Stimulated activated CD4-positive, alpha-beta T cell treated with anti-CD3 and anti-CD28 coated beads, Interleukin-4, amount 100 ng/mL, for 4 hours (primary cell): ENCODE measurements at regions not wholly inside any gene's neighbourhood (a gene's known extent, or its start where the extent isn't known, plus 50 kb on each side); places are given as distances from the start of the nearest gene placed in this dataset.

Source experiments
- DNase-seq, 2 experiments: peaks; one replicate each; pipeline ENCODE4 v3.0.0-alpha.2; 2020

DNA sequence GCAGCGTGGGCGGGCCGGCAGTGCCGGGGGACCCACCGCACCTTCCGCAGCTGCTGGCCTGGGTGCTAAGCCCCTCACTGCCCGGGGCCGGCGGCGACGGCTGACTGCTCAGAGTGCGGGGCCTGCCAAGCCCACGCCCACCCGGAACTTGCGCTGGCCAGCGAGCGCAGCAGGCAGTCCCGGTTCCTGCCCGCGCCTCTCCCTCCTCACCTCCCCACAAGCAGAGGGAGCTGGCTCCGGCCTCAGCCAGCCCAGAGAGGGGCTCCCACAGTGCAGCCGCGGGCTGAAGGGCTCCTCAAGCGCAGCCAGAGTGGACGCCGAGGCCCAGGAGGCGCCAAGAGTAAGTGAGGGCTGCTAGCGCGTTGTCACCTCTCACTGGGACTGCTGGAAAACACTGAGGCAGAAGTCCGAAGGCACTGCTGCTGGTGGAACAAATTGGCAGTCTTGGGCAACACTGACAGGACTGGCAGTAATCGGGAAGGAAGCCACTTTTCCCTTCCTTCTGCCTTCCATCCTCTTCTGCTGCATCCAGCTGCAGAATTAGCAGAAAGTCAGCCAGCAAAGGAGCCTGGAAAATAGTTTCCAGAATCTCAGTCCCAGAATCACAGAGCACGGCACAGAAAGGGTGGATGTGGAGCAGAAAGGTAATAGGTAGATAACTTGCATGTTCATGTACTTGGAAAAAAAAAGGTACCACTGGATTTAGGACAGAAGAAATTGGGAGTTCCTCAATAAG, 179.4 kb upstream of the FN1 start:
- no peak for DNase-seq

DNA sequence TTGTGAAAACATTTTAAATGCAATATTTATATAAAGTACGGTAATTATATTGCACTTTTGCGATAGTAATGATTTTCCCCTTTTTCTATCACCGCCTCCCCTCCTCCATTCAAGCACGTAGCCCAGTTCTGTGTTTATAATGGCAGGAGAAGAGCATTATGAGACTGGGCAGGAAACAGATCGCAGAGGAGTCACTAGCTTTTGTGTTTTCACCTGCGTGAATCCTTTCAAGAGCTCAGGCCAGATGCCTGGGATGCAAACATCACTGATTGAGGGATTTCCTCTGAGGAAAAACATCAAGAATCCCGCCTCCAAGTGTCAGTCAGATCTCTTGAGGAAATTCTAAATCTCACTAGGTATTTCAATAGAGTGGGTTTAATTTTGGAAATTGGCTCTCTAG, 178.4 kb upstream of the FN1 start:
- no peak for DNase-seq

DNA sequence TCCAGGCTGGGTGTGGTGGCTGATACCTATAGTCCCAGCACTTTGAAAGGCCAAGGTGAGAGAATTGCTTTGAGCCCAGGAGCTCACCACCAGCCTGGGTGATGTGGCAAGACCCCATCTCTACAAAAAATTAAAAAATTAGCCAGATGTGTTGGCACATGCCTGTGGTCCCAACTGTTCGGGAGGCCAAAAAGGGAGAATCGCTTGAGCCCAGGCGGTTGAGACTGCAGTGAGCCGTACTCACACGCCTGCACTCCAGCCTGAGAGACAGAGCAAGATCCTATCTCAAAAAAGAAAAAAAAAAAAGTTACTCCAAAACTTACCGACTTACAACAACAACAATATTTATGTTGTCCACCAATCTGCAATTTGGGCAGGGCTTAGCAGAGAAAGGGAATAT, 178.0 kb upstream of the FN1 start:
- DNase-seq, result no peak

DNA sequence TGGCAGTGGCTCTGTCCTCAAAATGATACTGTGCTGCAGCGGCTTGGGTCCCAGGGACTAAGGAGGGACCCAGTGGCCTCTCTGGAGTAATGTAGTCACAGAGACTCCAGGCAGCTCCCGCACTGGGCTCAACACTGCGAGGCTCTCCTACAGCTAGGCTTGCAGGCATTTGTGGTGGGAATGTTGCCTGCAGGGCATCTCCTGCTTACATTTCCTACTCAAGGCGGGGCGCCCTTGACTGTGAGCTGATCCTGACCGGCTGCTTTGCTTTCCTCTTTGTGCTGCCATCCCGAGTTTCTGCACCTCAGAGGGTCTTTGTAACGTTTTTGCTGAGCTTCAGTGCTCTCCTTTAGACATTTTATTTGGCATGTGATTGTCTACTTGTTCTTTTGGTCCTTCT, 177.4 kb upstream of the FN1 start:
- no peak for DNase-seq

DNA sequence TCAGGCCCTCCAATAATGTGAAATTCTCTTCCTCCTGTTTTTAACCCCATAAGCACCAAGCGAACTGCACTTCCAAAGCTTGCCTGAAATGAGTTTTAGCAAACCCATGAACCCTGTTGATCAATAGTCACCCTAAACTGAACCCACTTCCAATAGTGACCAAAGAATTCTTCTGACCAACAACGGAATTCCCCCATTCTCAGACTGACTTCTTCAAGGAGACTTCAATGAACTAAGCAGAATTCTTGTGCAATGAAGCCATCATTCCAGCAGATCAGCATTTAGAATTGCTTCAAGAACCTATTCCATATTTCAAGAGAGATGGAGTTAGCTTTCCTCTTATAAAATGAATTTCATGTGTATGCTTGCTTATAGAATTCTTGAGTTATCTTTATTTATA, 176.9 kb upstream of the FN1 start:
- no peak for DNase-seq

DNA sequence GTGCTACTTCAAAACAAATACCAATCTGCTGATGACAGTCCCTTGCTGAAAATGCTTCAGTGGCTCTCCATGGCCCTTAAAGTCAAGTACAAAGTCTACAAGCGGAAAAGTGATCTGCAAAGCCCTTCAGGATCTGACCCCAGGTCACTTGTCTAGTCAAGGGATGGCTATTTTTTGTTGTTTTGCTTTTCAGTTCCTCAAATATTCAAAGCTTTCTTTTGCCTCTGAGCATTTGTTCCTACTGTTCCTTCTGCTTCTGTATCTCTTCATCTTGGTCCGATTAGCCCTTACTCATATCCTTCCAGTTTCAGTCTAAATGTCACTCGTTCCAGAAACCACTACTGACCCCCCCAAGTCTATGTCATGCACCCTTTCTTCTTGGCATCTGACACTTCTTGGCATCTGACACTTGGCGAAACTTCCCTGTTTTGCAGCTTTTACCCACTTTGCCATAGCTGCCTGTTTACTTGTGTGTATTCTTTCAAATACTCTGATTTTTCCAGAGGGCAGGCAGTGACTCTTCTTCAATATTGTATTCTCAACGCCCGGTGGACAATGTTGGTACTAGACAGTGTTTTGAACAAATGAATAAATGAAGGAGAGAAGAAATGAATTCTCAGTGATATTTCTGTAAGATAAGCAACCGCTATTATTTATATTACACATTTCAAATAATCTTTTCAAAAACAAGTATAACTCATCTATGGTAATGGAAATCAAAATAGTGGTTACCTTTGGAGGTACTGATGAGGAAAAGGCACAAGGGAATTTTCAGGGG, 175.9 kb upstream of the FN1 start:
- DNase-seq, result no peak

DNA sequence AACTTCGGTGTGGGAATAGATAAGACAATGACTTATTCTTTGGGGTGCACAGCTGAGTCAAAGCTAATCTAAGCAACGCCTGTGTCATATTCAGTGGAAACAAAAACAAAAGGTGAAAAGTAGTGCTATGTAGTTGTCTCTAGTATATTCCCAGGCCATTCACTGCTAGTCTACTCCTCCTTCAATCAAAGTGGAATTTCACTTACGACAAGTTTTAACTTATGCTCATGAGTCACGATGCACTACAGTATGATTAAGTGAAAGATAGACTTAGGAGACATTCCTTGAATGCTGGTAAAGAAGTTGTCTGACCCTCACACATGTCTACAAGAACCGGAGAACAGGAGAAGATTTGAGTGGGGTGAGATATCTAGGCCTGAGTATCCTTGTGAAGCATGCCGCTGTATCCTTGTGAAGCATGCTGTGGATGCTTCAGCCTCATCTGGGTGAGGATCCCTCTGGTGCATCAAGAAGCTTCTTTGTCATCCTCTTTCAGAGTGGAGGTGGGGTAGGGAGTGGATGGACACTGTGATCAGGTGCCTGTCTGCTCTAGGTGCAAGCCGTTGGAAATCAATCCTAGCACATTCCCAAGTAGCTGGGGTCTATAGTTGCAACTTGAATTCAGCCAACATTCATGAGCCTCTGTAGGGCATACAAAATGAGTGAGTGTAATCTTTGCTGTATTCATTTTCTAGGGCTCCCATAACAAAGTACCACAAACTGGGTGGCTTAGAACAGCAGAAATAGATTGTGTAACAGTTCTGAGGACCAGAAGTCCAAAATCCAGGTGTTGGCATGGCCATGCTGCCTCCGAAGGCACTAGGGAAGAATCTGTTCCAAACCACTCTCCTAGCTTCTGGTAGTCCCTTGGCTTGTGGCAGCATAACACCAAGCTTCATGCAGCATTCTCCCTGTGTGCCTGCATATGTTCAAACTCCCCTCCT, 173.5 kb upstream of the FN1 start:
- DNase-seq, result no peak

DNA sequence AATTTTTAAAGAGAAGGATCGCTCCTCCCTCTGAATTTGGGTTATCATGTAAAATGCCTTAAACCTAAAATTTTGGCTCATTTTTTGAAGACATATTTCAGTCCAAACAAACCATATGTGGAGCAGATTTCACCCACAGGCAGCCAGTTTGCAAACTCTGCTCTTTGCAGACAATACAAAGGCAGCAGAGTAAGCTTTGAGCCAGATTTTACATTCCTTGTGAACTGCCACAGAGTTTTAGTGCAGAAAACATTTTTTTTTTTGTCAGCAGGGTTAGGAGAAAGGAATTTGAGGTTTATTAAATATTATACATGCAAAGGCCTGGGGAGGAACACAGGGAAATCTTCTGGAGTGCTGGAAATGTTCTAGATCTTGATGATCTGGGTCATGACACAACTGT, 171.9 kb upstream of the FN1 start:
- DNase-seq, result no peak

DNA sequence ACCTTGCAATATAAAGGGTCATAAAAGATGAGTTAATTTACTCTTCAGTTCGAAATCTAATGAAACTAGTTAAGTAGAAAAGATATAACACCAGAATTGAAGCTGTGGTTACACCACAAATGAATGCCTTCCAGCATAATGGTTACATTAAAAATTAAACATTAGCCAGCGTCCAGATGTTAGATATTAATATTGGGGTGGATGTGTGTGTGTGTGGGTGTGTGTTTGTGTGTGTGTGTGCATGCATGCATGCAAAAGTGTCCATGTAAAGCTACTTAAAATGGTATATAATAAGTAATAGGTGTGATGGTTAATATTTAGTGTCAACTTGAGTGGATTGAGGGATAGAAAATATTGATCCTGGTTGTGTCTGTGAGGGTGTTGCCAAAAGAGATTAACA, 170.4 kb upstream of the FN1 start:
- DNase-seq, result no peak

DNA sequence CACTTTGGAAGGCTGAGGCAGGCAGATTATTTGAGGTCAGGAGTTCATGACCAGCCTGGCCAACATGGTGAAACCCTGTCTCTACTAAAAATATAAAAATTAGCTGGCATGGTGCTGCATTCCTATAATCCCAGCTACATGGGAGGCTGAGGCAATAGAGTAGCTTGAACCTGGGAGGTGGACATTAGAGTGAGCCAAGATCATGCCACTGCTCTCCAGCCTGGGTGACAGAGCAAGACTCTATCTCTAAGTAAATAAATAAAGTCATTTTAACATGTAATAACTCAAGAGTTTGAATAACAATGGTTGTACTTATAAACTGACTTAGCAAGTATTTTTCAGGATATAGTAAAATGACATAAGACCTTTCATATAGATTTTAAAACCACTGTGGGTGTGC, 169.3 kb upstream of the FN1 start:
- no peak for DNase-seq

DNA sequence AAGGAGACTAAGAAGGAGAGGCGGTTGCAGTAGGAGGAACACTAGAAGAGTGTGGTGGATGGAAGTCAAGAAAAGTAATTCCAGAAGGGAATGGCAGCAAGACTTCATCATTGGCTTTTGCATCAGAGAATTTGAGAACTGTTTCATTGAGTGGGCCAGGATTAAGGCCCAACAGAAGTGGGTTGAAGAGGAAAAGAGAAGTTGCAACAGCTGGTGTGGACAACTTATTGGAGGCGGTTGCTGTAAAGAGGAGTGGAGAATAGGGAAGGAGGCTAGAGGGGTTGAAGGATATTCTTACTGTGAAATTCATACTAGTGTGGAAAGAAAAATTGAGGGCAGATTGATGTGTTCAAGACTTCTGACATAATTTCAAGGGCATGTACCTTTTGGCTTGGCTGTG, 168.7 kb upstream of the FN1 start:
- no peak for DNase-seq

DNA sequence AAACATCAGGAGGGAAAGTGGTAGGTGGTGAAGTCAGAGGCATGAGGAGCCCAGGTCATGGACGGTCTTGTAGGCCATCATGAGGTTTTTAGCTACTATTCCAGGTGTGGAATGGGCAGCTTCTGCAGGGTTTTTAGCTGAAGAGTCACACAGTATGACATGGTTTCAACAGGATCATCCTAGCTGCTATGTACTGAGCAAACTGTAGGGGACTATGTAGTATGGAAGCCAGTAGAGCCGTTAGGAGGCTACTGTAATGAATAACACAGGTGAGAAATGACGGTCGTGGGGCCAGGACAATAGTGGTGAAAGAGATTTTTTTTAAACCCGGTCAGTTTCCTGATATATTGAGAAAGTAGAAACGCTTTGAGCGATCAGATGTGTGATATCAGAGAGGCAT, 167.6 kb upstream of the FN1 start:
- DNase-seq, result no peak

DNA sequence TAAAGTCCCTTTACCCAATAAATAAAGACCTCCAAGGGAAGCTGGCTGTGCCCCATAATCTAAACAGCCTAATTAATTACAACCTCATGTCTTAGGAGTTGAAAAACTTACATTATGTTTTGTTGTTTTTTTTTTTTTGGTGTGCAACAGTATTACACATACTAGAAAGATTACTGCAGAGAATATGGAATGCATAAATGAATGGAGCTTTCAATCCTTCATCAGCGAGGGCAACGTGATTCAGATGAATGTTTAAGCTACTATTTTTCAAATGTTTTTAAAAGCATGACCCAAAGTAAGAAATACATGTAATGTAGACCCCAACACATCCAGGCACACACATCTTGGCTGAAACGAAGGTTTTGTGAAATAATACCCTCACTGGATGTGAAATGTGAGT, 167.1 kb upstream of the FN1 start:
- no peak for DNase-seq

DNA sequence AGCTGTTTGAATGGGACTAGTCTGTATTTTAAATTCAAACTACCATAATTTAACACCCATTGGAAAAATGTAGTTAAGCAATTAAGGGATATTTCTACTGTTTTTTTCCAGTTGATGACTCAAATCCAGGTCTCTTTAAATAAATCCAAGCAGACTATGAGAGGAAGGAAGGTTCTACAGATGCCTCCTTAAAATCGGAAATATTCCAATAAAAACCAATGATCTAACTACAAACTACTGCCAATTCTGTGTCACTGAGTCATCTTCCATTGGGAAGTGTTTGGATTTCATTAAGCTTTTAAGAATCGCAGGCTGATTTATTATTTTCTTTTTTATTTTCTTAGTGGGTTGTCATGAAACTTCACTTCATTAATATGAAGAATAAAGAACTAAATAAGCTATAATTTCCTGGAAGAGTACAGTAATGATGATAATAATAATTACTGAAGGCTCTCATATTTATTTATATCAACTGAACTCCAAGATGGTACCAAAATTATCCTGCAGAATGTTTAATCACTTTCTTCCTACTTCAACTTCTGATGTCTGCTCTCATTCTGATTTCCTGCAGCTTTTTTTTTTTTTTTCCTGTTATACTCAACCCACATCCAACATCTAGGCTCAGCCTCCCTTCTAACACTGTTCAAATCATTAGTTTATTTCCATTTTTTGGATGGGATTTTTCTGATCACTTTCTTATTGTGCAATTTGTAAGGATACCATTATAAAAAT, 166.3 kb upstream of the FN1 start:
- DNase-seq, result no peak

DNA sequence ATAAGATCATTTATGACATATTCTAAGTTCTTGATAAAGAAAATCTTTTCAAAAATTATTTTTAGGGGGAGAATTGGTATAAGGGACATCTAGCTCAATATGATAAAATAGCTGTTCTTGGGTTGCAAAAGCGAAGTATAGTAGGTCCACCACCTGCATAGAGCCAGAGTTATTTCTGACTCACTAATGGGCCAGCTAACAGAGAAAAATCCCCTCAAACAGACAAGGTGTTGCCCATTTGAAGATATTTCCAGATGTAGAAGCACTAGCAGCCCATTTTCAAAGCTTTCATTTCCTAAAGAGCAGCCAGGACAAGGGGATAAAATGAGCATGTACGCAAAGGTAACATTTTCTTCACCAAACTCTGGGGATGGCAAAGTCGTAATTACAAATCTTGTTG, 165.7 kb upstream of the FN1 start:
- DNase-seq, result no peak

DNA sequence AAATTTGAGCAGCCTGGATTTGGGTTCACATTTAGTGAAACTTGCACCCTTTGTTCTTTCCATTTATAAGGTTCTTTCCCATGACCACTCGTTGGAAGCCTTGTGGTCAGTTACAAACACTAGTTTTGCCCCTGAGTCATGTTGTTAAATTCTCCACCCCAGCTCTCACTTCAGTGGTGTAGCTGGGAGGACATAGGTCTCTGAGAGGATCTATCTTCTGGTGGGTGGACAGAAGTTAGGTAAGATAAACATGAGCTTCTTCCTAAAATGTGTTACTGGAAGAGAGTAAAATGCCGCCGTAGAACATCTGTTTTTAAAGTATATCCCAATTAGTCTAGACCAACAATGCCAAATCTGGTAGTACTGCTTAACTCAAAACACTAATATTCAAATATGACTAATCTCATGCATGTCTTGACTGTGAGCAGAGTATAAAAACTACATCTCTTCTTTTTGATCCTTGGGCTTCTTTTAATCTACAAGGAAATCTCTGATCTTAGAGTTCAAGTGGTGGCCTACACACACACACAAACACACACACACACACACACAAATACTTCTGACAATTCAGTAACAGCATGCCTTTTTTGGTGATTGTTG, 162.6 kb upstream of the FN1 start:
- no peak for DNase-seq

DNA sequence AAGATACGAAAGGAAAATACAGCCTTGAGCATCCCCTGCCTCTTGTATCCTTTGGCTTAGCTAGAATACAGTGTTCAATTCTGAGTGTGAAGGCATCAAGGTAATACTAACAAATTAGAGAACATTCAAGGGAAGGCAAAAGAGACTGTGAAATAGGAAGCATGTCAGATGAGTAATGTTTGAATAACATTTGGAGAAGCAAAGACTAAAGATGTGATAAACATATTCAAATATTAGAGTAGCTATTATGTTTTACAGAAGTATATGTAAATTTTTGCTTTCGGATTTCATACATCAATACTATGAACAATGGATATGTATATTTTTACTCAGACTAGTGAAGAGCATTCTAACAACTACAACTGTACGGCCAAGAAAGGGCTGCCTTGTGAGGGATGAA, 161.7 kb upstream of the FN1 start:
- DNase-seq, result no peak

DNA sequence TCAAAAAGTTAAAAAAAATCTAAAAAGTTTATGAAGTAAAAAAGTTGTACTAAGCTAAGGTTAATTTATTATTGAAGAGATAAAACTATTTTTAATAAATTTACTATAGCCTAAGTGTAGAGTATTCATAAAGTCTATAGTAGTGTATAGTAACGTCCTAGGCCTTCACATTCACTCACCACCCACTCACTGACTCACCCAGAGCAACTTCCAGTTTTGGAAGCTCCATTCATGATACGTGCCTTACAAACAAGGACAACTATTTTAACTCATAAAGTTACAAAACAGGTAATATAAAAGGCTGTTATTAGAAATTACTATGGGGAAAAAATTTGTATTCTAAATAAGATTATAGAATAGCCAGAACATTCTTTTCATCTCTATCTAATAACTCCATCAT, 158.9 kb upstream of the FN1 start:
- no peak for DNase-seq

DNA sequence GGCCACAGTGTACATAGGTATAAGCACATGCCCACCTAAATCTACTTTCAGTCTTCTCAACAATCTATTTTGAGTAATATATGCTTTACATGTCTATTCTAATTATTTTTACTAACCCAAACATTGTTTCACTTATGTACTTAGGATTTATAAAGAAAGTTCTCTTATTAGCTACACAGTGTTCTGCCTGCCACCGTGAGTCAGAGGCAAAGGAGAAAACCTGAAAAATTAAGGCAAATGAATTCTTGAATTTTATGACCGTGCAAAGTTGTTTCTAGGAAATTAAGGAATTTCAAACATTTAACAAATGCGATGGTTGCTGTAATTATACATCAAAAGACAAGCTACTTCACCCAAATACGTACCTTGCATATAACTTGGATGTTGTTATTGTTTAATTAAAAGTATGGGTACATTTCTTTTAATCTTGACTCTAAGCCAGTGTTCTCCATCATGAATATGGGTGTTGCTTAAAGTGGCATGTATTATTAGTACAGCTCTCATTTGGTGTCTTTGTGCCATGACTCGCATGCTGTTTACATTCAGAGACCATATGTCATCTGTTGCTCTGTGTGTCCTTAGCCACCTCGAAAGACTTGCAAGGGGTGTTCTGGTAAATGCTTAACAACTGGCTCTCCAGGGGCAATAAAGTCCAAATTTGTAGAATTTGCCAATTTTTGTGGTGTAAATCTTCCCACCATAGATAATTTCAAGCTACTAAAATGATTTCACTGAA, 154.3 kb upstream of the FN1 start:
- no peak for DNase-seq

DNA sequence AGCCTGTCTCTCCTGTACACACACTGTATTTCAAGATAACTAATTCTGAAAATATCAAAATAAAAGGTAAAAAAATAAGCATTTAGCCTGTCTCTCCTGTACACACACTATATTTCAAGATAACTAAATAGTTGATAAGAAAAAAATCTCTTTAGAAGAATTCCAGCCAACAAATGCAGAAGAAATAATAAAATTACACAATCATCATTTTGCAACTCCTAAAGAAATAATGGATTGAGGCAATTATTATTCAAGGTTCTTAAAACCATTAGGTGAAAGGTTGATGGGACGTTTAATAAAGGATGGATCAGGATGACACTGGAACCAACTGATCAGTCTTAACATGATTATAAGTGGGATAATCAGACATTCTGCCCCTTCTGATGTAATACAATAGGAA, 148.0 kb upstream of the FN1 start:
- DNase-seq, result no peak

DNA sequence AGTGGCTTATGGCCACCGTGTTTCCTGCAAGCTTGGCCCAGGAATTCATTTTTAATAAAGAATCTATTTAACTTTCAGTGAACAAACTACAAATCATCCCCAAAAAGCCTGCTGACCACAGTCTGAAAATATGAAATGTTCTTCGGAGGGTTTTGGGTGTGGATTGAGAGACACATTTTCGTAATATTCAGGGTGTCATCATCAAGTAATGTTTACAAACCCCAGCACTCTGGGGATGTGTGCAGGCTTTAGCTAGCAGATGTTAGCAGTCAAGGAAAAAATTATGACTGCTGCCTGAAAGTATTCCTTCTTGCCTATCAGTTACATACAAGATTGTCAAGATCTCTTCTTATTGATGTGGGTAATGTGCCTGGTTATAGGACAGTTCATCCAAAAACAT, 143.9 kb upstream of the FN1 start:
- no peak for DNase-seq

DNA sequence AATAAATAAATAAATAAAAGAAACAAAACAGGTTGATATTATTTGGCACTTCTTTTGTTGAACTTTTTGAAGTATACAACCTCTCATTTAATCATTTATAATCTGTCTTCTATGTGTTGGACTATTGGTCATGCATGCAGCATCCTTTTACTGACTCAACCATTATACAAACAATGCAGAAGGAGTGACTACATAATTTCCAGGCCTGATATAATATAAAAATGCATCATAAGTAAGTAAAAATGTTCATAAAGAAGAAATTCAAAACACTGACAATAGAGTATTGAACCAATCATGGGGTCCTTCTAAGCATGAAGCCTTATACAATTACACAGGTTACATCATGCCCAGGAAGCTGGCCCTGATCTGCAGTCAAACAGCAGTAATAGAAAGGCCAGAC, 141.5 kb upstream of the FN1 start:
- no peak for DNase-seq
